ENCODE measurements at regions not wholly inside any gene's neighbourhood (a gene's known extent, or its start where the extent isn't known, plus 50 kb on each side); places are given as distances from the start of the nearest gene placed in this dataset.
"Not testable (repeated sequence)": the region's sequence is repeated elsewhere in the genome, so short reads cannot be mapped to it uniquely, and the experiment has no call there.

GRCh38 chr12:105590571-105590970, 260.1 kb downstream of the C12orf75 start:
- DNase-seq, result no peak

- DNase-seq, result no peak
These were observed 264.9 kb downstream of the C12orf75 start for GRCh38 chr12:105595440-105595839.

- no peak for DNase-seq
These were observed 266.2 kb downstream of the C12orf75 start for GRCh38 chr12:105596731-105597130.

GRCh38 chr12:105598031-105598430, 267.5 kb downstream of the C12orf75 start:
- DNase-seq, result no peak

GRCh38 chr12:105600911-105601545, 270.5 kb downstream of the C12orf75 start:
- DNase-seq, result peak; percentile 14

- not testable (repeated sequence) for DNase-seq
These were observed 271.8 kb downstream of the C12orf75 start for GRCh38 chr12:105602312-105602711.

GRCh38 chr12:105604281-105604680, 273.8 kb downstream of the C12orf75 start:
- DNase-seq, result not testable (repeated sequence)

GRCh38 chr12:105606613-105607012, 276.1 kb downstream of the C12orf75 start:
- not testable (repeated sequence) for DNase-seq

GRCh38 chr12:105609001-105609400, 278.5 kb downstream of the C12orf75 start:
- not testable (repeated sequence) for DNase-seq

- no peak for DNase-seq
These were observed 280.0 kb downstream of the C12orf75 start for GRCh38 chr12:105610459-105610858.

- DNase-seq, result no peak
These were observed 280.8 kb downstream of the C12orf75 start for GRCh38 chr12:105611340-105611739.

- no peak for DNase-seq
These were observed 282.8 kb downstream of the C12orf75 start for GRCh38 chr12:105613269-105613668.

GRCh38 chr12:105613887-105614286, 283.4 kb downstream of the C12orf75 start:
- no peak for DNase-seq

GRCh38 chr12:105616971-105617540, 286.6 kb downstream of the C12orf75 start:
- DNase-seq, result peak; percentile 32

- DNase-seq, result no peak
These were observed 291.7 kb downstream of the C12orf75 start for GRCh38 chr12:105622220-105622619.

- DNase-seq, result peak; percentile 31
These were observed 292.6 kb downstream of the C12orf75 start for GRCh38 chr12:105622846-105623736.

GRCh38 chr12:105626653-105627052, 296.2 kb downstream of the C12orf75 start:
- no peak for DNase-seq

GRCh38 chr12:105637470-105637869, 307.0 kb downstream of the C12orf75 start:
- no peak for DNase-seq

GRCh38 chr12:105640761-105641160, 310.3 kb downstream of the C12orf75 start:
- no peak for DNase-seq

GRCh38 chr12:105641749-105642148, 311.3 kb downstream of the C12orf75 start:
- DNase-seq, result no peak

- no peak for DNase-seq
These were observed 314.3 kb downstream of the C12orf75 start for GRCh38 chr12:105644770-105645169.

- DNase-seq, result no peak
These were observed 324.1 kb downstream of the C12orf75 start for GRCh38 chr12:105654606-105655005.

- DNase-seq, result no peak
These were observed 327.9 kb downstream of the C12orf75 start for GRCh38 chr12:105658389-105658788.

Data from NCI-H82 (cell line).